GM18951 (cell line): ENCODE measurements at regions not wholly inside any gene's neighbourhood (a gene's known extent, or its start where the extent isn't known, plus 50 kb on each side); places are given as distances from the start of the nearest gene placed in this dataset.

Experiments used
- POLR2A ChIP-seq: IDR thresholded peaks from 4 replicates; pipeline ENCODE4 v1.6.1; 2011; ENCODE audit warnings: mild to moderate bottlenecking; ENCODE audit not compliant: insufficient read length, insufficient read depth; ENCODE audit errors: extremely low read depth
- in situ Hi-C: fragments of 300-500 bp; cut with MboI; formaldehyde crosslinking; loops from one replicate; pipeline ENCODE4 v1.12.0; 2022; ENCODE audit warnings: low sequenced_read_pairs, mixed read lengths, inconsistent platforms; ENCODE audit not compliant: unreplicated experiment

DNA sequence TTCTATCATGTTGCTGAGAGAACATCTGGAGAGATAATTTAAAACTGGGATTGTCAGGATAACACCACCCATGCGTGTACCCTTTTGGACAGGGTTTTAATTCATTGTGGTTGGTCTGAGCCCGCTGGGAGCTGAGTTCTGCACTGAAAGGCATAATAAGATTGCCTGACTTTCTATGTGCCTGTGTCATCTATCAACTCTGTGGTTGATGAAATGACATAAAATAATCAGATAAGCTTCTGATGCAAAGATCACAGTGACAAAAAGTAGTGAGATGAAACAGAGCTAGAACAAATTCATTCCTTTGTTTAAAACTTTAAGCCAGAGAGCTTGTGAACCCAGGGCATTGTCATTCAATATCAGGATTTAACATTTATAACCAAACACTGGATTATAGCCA lies 98.7 kb downstream of the BBS10 start:
- TF ChIP-seq POLR2A: no peak
- in situ Hi-C loops: no loop called here

DNA sequence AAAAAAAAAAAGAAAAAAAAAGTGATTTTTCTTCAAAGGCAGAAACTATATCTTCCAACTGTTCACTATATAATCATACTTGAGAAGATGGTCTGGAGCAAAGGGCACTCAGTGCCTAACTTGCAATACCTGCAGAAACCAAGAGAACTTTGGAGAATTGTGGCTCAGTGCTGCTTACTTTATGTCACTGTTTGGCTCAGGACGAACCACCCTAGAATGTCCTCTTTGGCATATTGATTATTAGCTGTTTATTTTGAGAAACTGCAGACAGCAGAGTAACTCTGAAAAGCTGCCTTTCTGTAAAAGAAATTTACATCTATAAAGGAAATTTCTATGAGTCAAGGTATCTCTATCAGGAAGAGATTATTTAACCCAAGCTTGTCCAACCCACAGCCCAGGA lies 100.2 kb downstream of the BBS10 start:
- no peak for TF ChIP-seq POLR2A
- in situ Hi-C loops: no loop called here

DNA sequence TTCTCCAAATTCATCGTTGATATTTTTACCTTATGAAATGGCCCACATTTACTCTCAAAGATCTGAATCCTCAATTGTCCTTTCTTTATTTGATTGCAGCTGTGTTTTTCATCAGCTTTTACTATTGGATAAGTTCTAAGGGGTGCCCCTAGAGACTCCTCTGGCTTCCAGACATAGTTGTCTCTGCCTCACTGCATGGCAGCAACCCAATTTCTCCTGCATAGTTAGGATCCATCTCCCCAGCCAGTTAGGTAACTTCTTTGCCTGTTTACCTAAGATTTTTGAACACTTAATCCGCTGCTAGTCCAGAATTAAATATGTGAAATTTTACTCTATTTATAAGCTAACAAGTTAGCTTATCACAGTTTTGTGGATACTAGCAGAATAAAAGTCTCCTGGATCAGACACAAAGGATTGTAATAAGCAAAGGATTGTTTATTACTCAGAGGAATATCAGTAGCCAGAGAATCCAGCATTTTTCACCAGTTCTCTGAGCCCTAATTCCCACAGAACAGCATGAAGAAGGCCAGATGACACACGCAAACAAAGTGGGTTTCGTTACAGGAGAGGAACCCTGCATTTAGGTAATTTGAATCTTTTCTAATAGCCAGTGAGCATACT lies 101.1 kb downstream of the BBS10 start:
- in situ Hi-C loops: no loop called here
- TF ChIP-seq POLR2A: no peak

DNA sequence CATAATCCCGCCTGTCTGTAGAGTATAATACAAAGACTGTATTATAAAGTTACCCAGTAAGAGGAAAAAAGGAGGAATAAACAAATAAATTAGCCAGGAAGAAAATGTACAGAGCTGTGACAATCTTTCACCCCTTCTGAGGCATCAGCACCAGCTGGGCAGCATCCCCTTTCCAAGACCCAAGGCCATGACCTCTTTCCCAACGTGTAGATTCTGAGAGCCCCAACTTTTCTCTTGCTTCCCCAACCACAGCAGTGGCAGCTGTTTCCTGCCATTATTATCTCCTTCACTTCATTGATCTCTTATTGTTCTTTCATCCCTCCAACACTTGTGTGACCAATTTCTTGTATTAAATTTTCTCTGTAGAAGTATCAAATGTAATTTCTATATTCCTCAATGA lies 101.6 kb downstream of the BBS10 start:
- TF ChIP-seq POLR2A: no peak
- in situ Hi-C loops: no loop called here

- no peak for TF ChIP-seq POLR2A
- in situ Hi-C loops: no loop called here
Measured at GRCh38 chr12:76244300-76244699, 103.9 kb downstream of the BBS10 start.

DNA sequence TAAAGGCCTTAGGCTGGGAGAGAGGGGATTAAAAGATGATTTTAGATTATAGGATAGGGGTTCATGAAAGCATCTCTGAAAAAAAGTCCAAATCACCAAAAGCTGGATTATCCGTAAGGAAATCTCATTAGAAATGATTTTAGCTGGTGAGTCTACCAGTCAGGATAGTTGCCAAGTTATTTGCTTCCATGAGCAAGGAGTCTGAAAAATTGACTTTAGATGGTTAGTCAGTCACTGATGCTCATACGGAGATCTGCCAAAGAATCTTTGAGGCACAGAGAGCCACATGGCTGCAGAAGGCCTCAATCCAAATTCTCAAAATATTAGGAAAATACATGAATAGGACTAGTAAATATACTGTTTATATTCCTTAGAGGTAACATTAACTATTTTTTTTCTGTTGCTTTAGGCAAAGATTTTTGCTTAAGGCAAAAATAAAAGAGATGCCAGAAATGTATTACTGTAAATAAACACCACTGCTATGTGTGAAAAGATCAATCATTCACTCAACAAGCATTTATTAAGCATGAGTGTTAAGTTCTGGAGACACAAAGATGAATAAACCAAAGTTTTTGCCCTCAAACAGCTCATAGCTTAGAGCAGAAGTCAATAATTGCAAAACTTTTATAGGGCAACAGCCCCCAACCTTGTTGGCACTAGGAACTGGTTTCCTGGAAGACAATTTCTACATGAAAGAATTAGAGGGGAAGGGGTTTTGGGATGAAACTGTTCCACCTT lies 105.2 kb downstream of the BBS10 start:
- no peak for TF ChIP-seq POLR2A
- in situ Hi-C loops: no loop called here

GRCh38 chr12:76241371-76241770 lies 106.8 kb downstream of the BBS10 start:
- in situ Hi-C loops: no loop called here

DNA sequence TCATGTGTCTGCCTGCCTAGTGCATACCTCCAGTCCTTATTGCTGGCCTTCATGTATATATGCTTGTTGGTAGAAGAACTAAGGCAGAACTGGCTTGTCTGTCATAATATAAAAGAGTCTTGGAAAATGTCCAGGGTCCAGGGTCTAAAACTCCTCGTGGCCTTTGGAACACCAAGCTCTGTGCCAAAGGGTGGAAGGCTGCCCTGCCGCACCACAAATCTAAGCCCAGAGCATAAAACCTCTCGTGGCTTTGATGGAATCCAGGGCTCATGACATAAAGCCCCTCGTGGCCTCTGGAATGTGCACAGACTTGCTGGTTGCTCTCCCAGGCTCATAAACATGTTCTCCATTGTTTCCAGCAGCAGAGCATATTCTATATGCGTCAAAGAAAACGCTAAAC lies 107.9 kb downstream of the BBS10 start:
- TF ChIP-seq POLR2A: no peak
- in situ Hi-C loops: no loop called here

More at GRCh38 chr12:76241371-76241770, 106.8 kb downstream of the BBS10 start:
- no peak for TF ChIP-seq POLR2A

GRCh38 chr12:76238688-76239087 lies 109.5 kb downstream of the BBS10 start:
- no peak for TF ChIP-seq POLR2A
- in situ Hi-C loops: no loop called here

- in situ Hi-C loops: no loop called here
- TF ChIP-seq POLR2A: no peak
Measured at GRCh38 chr12:76237086-76237701, 111.0 kb downstream of the BBS10 start.

DNA sequence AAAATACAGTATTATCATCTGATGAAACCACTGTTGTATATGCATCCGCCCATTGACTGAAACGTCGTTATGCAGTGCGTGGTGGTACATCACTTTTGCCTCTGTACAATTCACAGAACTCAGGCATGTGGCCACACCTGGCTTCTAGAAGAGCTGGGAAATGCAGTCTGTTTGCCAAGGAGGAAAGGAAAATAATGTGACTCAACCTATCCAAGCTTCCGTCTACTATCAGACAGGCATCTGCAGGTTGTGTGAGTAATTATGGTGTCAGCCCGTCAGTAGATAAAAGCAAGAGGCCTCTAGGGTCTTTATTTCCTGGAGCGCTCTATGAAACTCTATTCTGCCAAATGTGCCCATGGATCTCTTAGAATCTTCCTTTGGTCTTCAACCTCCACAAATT lies 111.6 kb downstream of the BBS10 start:
- no peak for TF ChIP-seq POLR2A
- in situ Hi-C loops: no loop called here

- no peak for TF ChIP-seq POLR2A
- in situ Hi-C loops: no loop called here
Measured at GRCh38 chr12:76234741-76235140, 113.5 kb downstream of the BBS10 start.

GRCh38 chr12:76232013-76232412 lies 116.2 kb downstream of the BBS10 start:
- no peak for TF ChIP-seq POLR2A
- in situ Hi-C loops: no loop called here

GRCh38 chr12:76226956-76227355 lies 121.3 kb downstream of the BBS10 start:
- no peak for TF ChIP-seq POLR2A
- in situ Hi-C loops: no loop called here
